AG04450 (cell line): ENCODE measurements at regions not wholly inside any gene's neighbourhood (a gene's known extent, or its start where the extent isn't known, plus 50 kb on each side); places are given as distances from the start of the nearest gene placed in this dataset.

Experiments used
- CTCF ChIA-PET: fragments of 300-600, 350-600 bp; formaldehyde crosslinking; extraction: SDS; loops from one replicate; lab custom pipeline; 2022; ENCODE audit warnings: antibody characterized with exemption, inconsistent platforms; lab: Charles Lee
- POLR2A ChIA-PET: fragments of 350-600 bp; formaldehyde crosslinking; extraction: SDS; loops from one replicate; lab custom pipeline; 2021; ENCODE audit warnings: antibody characterized with exemption, inconsistent platforms; lab: Yijun Ruan, JAX
- DNase-seq: peaks from one replicate; pipeline ENCODE4 v3.0.0-alpha.2; 2011; ENCODE audit warnings: low read depth, low spot score
- H3K27ac ChIP-seq: one replicate; pipeline ENCODE4 v1.5.1; 2012; ENCODE audit warnings: low read depth, low read length, control low read depth
- H3K27me3 ChIP-seq: one replicate; pipeline ENCODE4 v1.6.0; 2012; ENCODE audit warnings: low read length; ENCODE audit not compliant: control insufficient read depth, insufficient read depth
- H3K4me3 ChIP-seq: 2 replicates; pipeline ENCODE4 v1.5.1; 2011; ENCODE audit warnings: mild to moderate bottlenecking, low read depth, low read length, control low read depth
- H3K9me3 ChIP-seq: 2 replicates; pipeline ENCODE4 v1.5.1; 2012; ENCODE audit warnings: low read length; ENCODE audit not compliant: control insufficient read depth, insufficient read depth
- TF ChIP-seq, protein P1 (sequence below): IDR thresholded peaks from 2 replicates; pipeline ENCODE4 v1.5.1; 2011; ENCODE audit warnings: low read depth, low read length, control low read depth, inconsistent platforms

DNA sequence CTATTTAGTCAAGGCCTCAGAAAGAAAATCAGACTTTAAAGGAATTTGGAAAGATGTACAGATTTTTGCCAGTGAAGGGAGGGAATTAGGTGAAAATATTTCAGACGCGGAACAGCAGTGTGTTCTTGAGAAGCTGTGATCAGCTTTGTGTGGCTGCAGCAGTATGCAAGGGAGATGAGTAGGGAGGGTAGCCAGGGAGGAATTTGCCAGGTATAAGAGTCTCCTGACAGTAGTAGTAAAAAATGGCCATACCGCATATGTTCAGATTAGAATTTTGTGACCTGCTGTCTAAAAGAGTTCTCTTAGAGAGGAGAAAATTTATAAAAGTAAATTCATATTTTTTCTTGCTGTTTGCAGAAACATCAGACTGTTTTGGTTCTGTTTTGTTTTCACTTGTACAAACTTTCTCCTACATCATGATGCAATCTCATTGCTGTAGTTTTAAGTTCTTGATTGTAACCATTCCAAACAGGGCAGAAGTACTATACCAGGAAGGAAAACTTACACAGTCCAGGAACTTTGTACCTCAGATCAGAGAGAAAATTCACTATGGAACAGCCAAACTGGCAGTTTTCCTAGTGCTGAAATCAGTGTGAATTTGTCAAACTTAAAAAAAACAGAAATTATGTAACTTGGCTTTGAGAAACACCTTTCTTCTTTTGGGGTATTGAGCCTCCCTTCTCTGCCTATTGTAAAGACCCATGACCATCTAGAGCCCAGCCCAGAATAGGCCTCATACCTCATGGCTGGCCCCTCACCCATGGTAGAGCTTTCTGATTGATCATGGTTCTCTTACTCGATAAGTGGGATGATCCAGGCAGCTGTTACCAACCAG is 78.4 kb upstream of the NR3C1 start:
- no peak for DNase-seq
- no peak overlapping the region for H3K27ac ChIP-seq
- H3K27me3 ChIP-seq: no peaks in the 10 kb centered on the region
- ChIA-PET CTCF (no interaction called here), POLR2A (no interaction called here)
- H3K9me3 ChIP-seq: no peaks in the 10 kb centered on the region
- no peak overlapping the region for H3K4me3 ChIP-seq
- TF ChIP-seq, protein P1, sequence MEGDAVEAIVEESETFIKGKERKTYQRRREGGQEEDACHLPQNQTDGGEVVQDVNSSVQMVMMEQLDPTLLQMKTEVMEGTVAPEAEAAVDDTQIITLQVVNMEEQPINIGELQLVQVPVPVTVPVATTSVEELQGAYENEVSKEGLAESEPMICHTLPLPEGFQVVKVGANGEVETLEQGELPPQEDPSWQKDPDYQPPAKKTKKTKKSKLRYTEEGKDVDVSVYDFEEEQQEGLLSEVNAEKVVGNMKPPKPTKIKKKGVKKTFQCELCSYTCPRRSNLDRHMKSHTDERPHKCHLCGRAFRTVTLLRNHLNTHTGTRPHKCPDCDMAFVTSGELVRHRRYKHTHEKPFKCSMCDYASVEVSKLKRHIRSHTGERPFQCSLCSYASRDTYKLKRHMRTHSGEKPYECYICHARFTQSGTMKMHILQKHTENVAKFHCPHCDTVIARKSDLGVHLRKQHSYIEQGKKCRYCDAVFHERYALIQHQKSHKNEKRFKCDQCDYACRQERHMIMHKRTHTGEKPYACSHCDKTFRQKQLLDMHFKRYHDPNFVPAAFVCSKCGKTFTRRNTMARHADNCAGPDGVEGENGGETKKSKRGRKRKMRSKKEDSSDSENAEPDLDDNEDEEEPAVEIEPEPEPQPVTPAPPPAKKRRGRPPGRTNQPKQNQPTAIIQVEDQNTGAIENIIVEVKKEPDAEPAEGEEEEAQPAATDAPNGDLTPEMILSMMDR: no peak

DNA sequence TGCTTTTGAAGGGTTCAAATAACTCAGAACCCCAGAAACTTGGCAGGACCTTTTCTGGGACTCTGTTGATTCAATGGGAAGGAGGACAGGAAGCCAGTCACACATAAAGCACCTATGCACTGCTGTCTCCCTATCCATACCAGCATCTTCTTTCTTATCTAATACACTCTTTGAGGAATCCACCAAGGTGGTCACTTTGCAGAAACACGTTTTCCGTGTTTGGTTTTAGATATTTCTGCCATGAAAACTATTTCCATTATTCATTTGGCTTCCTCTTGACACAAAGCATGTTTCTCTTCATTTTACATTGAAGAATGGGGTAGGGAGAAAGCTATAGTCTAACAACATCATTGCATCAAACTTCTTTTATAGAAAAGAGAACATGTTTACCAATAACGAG is 76.5 kb upstream of the NR3C1 start:
- no peak overlapping the region for H3K27ac ChIP-seq
- POLR2A ChIA-PET: no interaction called here
- TF ChIP-seq, protein P1: no peak
- H3K27me3 ChIP-seq: no peaks in the 10 kb centered on the region
- CTCF ChIA-PET: no interaction called here
- DNase-seq: no peak
- no peak overlapping the region for H3K4me3 ChIP-seq
- H3K9me3 ChIP-seq: no peaks in the 10 kb centered on the region

DNA sequence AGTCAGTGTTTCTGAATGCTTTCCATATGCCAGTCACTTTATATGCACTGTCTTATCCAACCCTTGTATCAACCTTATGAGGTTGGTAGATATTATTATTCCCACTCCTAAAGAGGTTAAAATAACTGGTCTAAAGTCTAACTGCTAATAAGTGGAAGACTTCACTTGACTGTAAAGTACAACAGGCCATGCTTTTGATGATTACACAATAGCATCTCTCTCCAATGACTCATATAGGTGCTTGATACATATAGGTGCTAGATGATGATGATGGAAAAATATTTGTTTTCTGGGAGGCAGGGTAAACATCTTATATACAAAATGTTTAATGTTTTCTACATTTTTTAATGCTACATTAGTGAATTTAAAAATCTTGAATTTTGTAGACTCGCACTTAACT is 75.9 kb upstream of the NR3C1 start:
- DNase-seq: no peak
- Histone ChIP-seq H3K27me3 (no peaks in the 10 kb centered on the region), H3K27ac (no peak overlapping the region), H3K9me3 (no peaks in the 10 kb centered on the region), H3K4me3 (no peak overlapping the region)
- TF ChIP-seq, protein P1: no peak
- POLR2A ChIA-PET: no interaction called here
- CTCF ChIA-PET: no interaction called here

DNA sequence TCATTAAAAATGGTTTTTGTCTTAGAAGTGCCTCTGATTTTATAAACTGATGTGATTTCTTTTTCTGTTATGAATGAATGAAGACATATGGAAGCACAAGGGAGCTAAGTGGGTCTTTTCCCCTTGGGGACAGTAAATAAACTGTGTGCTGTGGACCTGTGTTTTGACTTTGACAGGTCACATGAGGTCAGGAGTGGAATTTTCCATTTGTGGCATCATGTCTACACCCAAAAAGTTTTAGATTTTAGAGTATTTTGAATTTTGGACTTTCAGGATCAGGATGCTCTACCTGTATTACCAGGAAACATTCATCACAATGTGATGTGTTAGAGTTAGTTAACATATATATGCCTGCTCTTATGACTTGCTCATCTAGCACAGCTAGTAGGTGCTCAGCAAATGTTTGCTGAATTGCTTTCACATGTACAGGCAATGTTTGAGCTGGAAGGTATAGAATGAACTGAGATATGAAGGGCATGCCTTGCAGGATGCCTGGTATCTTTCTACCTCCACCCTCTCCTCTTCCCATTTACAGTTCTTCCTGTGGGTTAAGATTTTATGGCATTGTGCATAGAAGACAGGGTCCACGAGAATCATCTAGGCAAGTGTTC is 73.2 kb upstream of the NR3C1 start:
- POLR2A ChIA-PET: no interaction called here

DNA sequence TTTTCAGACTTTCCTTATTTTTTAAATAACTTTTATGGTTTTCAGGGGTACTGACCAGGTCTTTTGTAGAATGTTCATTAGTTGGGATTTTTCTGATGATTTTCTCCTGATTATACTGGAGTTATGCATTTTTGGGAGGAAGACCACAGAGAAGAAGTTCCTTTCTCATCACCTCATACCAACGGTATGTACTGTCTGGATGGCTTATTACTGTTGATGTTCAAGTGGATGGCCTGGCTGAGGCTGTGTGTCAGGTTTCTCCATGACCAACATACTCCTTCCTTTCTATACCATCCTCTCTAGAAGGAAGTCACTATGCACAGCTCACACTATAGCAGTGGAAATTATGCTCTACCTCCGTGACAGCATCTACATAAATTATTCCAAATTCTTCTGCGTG is 71.1 kb upstream of the NR3C1 start:
- CTCF ChIA-PET: no interaction called here
- no peak for DNase-seq
- no peaks in the 10 kb centered on the region for H3K27me3 ChIP-seq
- H3K27ac ChIP-seq: no peak overlapping the region
- POLR2A ChIA-PET: no interaction called here
- H3K4me3 ChIP-seq: no peak overlapping the region
- H3K9me3 ChIP-seq: no peaks in the 10 kb centered on the region
- TF ChIP-seq, protein P1: no peak

More for the DNA sequence above, 73.2 kb upstream of the NR3C1 start:
- TF ChIP-seq, protein P1: no peak
- CTCF ChIA-PET: no interaction called here
- Histone ChIP-seq H3K4me3 (no peak overlapping the region), H3K27me3 (no peaks in the 10 kb centered on the region), H3K9me3 (no peaks in the 10 kb centered on the region), H3K27ac (no peak overlapping the region)
- DNase-seq: no peak
